Fibroblast of pulmonary artery (primary cell): ENCODE measurements at regions not wholly inside any gene's neighbourhood (a gene's known extent, or its start where the extent isn't known, plus 50 kb on each side); places are given as distances from the start of the nearest gene placed in this dataset.
A peak's percentile ranks its signal among the peaks of the same experiment; 100 is the strongest.

ENCODE experiments used
- DNase-seq: peaks from one replicate; pipeline ENCODE4 v3.0.0-alpha.2; 2010; ENCODE audit warnings: low read depth
- H3K4me3 ChIP-seq: replicated peaks from 2 replicates; pipeline ENCODE4 v1.5.1; 2011; ENCODE audit warnings: low read depth, mild to moderate bottlenecking, control low read depth, low read length, moderate library complexity
- CTCF ChIP-seq: IDR thresholded peaks from 2 replicates; pipeline ENCODE4 v1.5.1; 2011; ENCODE audit warnings: mild to moderate bottlenecking, control low read depth, low read length, inconsistent platforms; ENCODE audit errors: missing control alignments

DNA sequence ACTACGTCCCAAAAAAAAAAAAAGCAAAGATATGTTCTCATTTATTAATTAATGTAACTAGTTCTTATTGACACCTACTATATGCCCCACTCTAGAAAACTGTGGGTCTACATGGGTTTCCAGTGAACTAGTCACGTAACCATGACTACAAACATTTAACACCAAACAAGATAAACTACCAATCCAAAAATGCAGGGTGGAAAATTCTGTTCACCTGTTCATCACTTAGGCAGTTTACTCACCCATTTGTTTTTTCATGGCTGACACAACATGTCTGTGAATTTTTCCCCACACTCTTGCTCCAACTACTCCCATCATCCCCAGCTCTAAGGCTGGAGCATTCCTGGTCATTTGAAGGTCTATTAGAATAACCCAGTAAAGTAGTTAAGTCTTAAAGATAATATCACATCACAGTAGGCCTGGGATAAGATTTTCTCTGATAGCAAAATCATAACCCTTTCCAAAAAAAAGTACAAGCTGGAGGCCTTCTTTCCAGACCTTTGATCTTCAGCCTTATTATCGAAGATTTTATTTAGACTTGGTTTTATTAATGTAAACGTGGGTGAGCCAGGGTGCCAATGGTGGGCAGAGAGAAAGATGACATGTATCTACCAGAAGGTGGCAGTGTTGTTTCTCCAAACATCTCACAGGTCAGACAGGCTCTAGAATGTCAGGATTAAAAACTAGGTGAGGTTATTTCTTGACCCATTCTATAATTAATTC lies 61.6 kb upstream of the DAAM1 start:
- peak; percentile 80 for DNase-seq
- no peak overlapping the region for H3K4me3 ChIP-seq
- peak; percentile 68 for TF ChIP-seq CTCF

- no peak for TF ChIP-seq CTCF
These were observed 61.1 kb upstream of the DAAM1 start for GRCh38 chr14:59127437-59127732.

GRCh38 chr14:59130462-59130861 lies 58.0 kb upstream of the DAAM1 start:
- H3K4me3 ChIP-seq = no peak overlapping the region
- no peak for TF ChIP-seq CTCF
- DNase-seq = no peak

More at GRCh38 chr14:59127437-59127732, 61.1 kb upstream of the DAAM1 start:
- H3K4me3 ChIP-seq = no peak overlapping the region
- no peak for DNase-seq

DNA sequence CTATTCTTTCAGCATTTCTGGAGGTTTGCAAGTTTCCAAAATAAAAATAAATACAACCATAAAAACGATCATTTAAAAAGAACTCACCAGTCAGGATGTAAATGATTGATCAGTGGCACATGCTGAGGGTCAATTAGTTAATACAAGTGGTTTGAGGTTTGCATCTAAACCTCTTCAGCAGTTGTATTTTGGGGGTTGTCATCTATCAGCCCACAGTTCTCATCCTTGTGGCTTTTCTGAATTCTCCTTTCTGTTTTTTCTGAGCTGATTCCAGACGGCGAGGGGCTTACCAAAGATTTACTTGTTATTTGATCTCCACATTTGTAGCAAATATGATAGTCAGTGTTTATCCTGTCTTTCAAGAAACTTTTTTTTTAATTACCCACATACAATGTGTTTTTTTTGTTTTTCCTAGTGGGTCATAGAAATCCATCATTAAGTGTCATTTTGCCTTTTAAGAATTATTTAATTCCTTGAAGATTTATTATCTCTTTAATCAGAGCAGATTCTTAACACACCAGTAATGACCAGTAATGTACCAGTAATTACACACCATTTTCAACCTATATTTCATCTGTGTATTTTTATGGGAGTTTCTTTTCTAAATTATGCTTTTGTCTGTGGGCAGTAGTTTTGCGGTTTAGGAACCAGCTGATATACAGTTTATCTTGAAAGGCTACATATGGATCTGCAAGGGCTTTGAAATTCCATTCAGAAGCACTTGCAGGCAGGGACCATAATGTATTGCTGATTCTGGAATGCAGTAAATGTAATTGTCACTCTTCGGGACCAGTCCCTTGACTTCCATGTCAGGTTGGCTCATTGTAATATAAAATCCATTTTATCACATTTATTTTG lies 56.3 kb upstream of the DAAM1 start:
- DNase-seq = no peak
- no peak for TF ChIP-seq CTCF
- no peak overlapping the region for H3K4me3 ChIP-seq

GRCh38 chr14:59132796-59133494 lies 55.5 kb upstream of the DAAM1 start:
- TF ChIP-seq CTCF = peak; percentile 32

DNA sequence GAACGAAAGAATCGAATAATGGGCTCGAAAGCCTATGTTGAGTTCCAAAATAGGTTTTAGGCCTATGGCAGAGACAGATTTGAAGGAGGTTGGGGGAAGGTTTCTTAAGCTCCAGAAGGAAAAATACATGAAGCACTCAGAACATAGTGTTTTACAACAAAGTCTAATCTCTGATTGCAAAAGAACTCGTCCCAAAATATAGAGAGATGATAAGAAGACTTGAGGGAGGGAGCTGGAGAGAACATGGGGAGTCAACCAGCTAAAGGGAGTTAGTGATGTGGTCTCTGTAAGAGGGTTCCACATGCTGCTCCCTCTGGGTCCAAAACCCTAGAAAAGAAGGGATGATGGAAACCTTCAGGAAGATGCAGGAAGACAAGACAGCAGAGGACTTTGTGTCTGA lies 54.8 kb upstream of the DAAM1 start:
- no peak for TF ChIP-seq CTCF
- no peak for DNase-seq
- H3K4me3 ChIP-seq = no peak overlapping the region

More at GRCh38 chr14:59132796-59133494, 55.5 kb upstream of the DAAM1 start:
- no peak overlapping the region for H3K4me3 ChIP-seq
- peak; percentile 31 for DNase-seq
